ENCODE measurements at regions not wholly inside any gene's neighbourhood (a gene's known extent, or its start where the extent isn't known, plus 50 kb on each side); places are given as distances from the start of the nearest gene placed in this dataset.
"Not testable (repeated sequence)": the region's sequence is repeated elsewhere in the genome, so short reads cannot be mapped to it uniquely, and the experiment has no call there.

- DNase-seq: no peak
Observed at GRCh38 chr16:79966226-79966625, 365.7 kb upstream of the MAF start.

GRCh38 chr16:79965718-79966117 lies 365.2 kb upstream of the MAF start:
- DNase-seq: no peak

GRCh38 chr16:79964104-79964503 lies 363.6 kb upstream of the MAF start:
- DNase-seq: no peak

GRCh38 chr16:79962962-79963361 lies 362.4 kb upstream of the MAF start:
- DNase-seq: no peak

- DNase-seq: no peak
Observed at GRCh38 chr16:79959226-79959625, 358.7 kb upstream of the MAF start.

GRCh38 chr16:79954921-79955705 lies 354.6 kb upstream of the MAF start:
- no peak for DNase-seq

GRCh38 chr16:79950932-79951719 lies 350.6 kb upstream of the MAF start:
- DNase-seq: no peak

GRCh38 chr16:79949417-79949816 lies 348.9 kb upstream of the MAF start:
- DNase-seq: no peak

- no peak for DNase-seq
Observed at GRCh38 chr16:79947771-79948170, 347.2 kb upstream of the MAF start.

- no peak for DNase-seq
Observed at GRCh38 chr16:79946252-79946651, 345.7 kb upstream of the MAF start.

GRCh38 chr16:79943736-79944135 lies 343.2 kb upstream of the MAF start:
- DNase-seq: no peak

- DNase-seq: no peak
Observed at GRCh38 chr16:79938575-79938974, 338.0 kb upstream of the MAF start.

- DNase-seq: not testable (repeated sequence)
Observed at GRCh38 chr16:79937671-79938070, 337.1 kb upstream of the MAF start.

GRCh38 chr16:79933603-79934002 lies 333.1 kb upstream of the MAF start:
- no peak for DNase-seq

GRCh38 chr16:79932572-79932971 lies 332.0 kb upstream of the MAF start:
- DNase-seq: no peak

- no peak for DNase-seq
Observed at GRCh38 chr16:79931721-79932120, 331.2 kb upstream of the MAF start.

GRCh38 chr16:79929260-79929965 lies 328.9 kb upstream of the MAF start:
- no peak for DNase-seq

GRCh38 chr16:79928142-79928873 lies 327.8 kb upstream of the MAF start:
- DNase-seq: no peak

- DNase-seq: no peak
Observed at GRCh38 chr16:79926451-79927205, 326.1 kb upstream of the MAF start.

- no peak for DNase-seq
Observed at GRCh38 chr16:79923431-79923830, 322.9 kb upstream of the MAF start.

GRCh38 chr16:79920685-79921084 lies 320.1 kb upstream of the MAF start:
- DNase-seq: no peak

GRCh38 chr16:79918916-79919315 lies 318.4 kb upstream of the MAF start:
- no peak for DNase-seq

Data from NCI-H2081 (cell line).